Neuronal stem cell (in vitro differentiated cells): ENCODE measurements at regions not wholly inside any gene's neighbourhood (a gene's known extent, or its start where the extent isn't known, plus 50 kb on each side); places are given as distances from the start of the nearest gene placed in this dataset.
A peak's percentile ranks its signal among the peaks of the same experiment; 100 is the strongest.

Source experiments
- DNase-seq: peaks from one replicate; pipeline ENCODE4 v3.0.0-alpha.2; 2013; ENCODE audit warnings: low spot score
- H2AFZ ChIP-seq: one replicate; pipeline ENCODE4 v1.6.1; 2013; ENCODE audit warnings: mild to moderate bottlenecking, low read length, inconsistent platforms
- H2AK5ac ChIP-seq: 2 replicates; pipeline ENCODE4 v1.6.1; 2013; ENCODE audit warnings: low read depth, mild to moderate bottlenecking, inconsistent platforms, low read length, moderate library complexity, mixed read lengths
- H2BK120ac ChIP-seq: 2 replicates; pipeline ENCODE4 v1.6.1; 2013; ENCODE audit warnings: low read depth, mild to moderate bottlenecking, inconsistent platforms, low read length, moderate library complexity, mixed read lengths
- H2BK12ac ChIP-seq: one replicate; pipeline ENCODE4 v1.6.1; 2013; ENCODE audit warnings: low read length, inconsistent platforms
- H2BK15ac ChIP-seq: 2 replicates; pipeline ENCODE4 v1.6.1; 2013; ENCODE audit warnings: mild to moderate bottlenecking, low read length, inconsistent platforms, mixed read lengths
- H2BK5ac ChIP-seq: one replicate; pipeline ENCODE4 v1.6.1; 2013; ENCODE audit warnings: inconsistent platforms, mild to moderate bottlenecking, low read length, moderate library complexity
- H3K14ac ChIP-seq: one replicate; pipeline ENCODE4 v1.6.1; 2013; ENCODE audit warnings: low read length, inconsistent platforms
- H3K18ac ChIP-seq: 2 replicates; pipeline ENCODE4 v1.6.1; 2013; ENCODE audit warnings: low read length, inconsistent platforms
- H3K23ac ChIP-seq: 2 replicates; pipeline ENCODE4 v1.6.1; 2013; ENCODE audit warnings: low read depth, mild to moderate bottlenecking, mixed read lengths, low read length, inconsistent platforms; ENCODE audit not compliant: poor library complexity
- H3K27ac ChIP-seq: replicated peaks from 3 replicates; pipeline ENCODE4 v1.5.1; 2013; ENCODE audit warnings: low read length, inconsistent platforms
- H3K27me3 ChIP-seq, 3 experiments: 2 replicates each; pipeline ENCODE4 v1.6.1; 2013; ENCODE audit warnings: low read length in 3 of 3, mild to moderate bottlenecking in 2 of 3, inconsistent platforms in 1 of 3, low read depth in 1 of 3, mixed read lengths in 1 of 3, moderate library complexity in 1 of 3; ENCODE audit not compliant: control insufficient read depth in 3 of 3, insufficient read depth in 3 of 3
- H3K36me3 ChIP-seq, 2 donors: replicated peaks in 1 of 2; 2 replicates each; pipeline ENCODE4 v1.6.1; 2013; ENCODE audit warnings: low read length in 2 of 2; ENCODE audit not compliant: control insufficient read depth in 2 of 2, insufficient read depth in 2 of 2
- H3K4ac ChIP-seq: 2 replicates; pipeline ENCODE4 v1.6.1; 2013; ENCODE audit warnings: inconsistent platforms, mild to moderate bottlenecking, low read length, moderate library complexity
- H3K4me1 ChIP-seq, 2 donors: 1 replicate in 1 of 2; 2 replicates in 1 of 2; pipeline ENCODE4 v1.6.1; 2013; ENCODE audit warnings: low read length in 2 of 2, low read depth in 1 of 2; ENCODE audit not compliant: control insufficient read depth in 2 of 2, insufficient read depth in 1 of 2
- H3K4me2 ChIP-seq: one replicate; pipeline ENCODE4 v1.6.1; 2013; ENCODE audit warnings: mild to moderate bottlenecking, low read length, inconsistent platforms; ENCODE audit not compliant: insufficient read depth, poor library complexity, severe bottlenecking
- H3K4me3 ChIP-seq, 2 donors: 2 replicates each; pipeline ENCODE4 v1.5.1; 2013; ENCODE audit warnings: low read length in 2 of 2, mild to moderate bottlenecking in 2 of 2, inconsistent platforms in 1 of 2, moderate library complexity in 1 of 2
- H3K79me1 ChIP-seq: one replicate; pipeline ENCODE4 v1.6.1; 2013; ENCODE audit warnings: low read depth, mild to moderate bottlenecking, inconsistent platforms, low read length, moderate library complexity
- H3K9ac ChIP-seq: one replicate; pipeline ENCODE4 v1.6.1; 2013; ENCODE audit warnings: mild to moderate bottlenecking, low read depth, low read length, inconsistent platforms; ENCODE audit not compliant: poor library complexity
- H3K9me3 ChIP-seq, 2 donors: replicated peaks in 1 of 2; 2 replicates each; pipeline versions ENCODE3 to v1.6.1; 2013; ENCODE audit warnings: low read length in 2 of 2, mild to moderate bottlenecking in 2 of 2, inconsistent platforms in 1 of 2, low read depth in 1 of 2, mixed read lengths in 1 of 2, moderate library complexity in 1 of 2; ENCODE audit not compliant: control insufficient read depth in 2 of 2, insufficient read depth in 1 of 2
- H4K8ac ChIP-seq: one replicate; pipeline ENCODE4 v1.6.1; 2013; ENCODE audit warnings: low read depth, mild to moderate bottlenecking, inconsistent platforms, low read length, moderate library complexity
- H4K91ac ChIP-seq: one replicate; pipeline ENCODE4 v1.6.1; 2013; ENCODE audit warnings: low read length, low read depth, mild to moderate bottlenecking, inconsistent platforms; ENCODE audit not compliant: poor library complexity
- WGBS, 2 donors: extraction: QIAGEN DNeasy Blood & Tissue Kit; methylation state at CpG; one replicate each; pipeline ENCODE4 v1.1.7; 2013; ENCODE audit warnings: missing lambda C conversion rate in 2 of 2, mixed read lengths in 1 of 2; ENCODE audit not compliant: insufficient read length in 2 of 2, insufficient replicate concordance in 1 of 2; ENCODE audit errors: extremely low coverage in 2 of 2; 5-methylcytosine and 5-hydroxymethylcytosine counted together

- Histone ChIP-seq H3K14ac (no peak overlapping the region), H3K4me2 (no peak overlapping the region), H3K4me1 (peaks cover 0 to 7% of the 10 kb centered on the region in 2 donors), H2BK120ac (no peak overlapping the region), H4K8ac (no peak overlapping the region), H2AFZ (no peak overlapping the region), H2AK5ac (no peak overlapping the region), H3K36me3 (no peaks in the 10 kb centered on the region), H2BK5ac (no peak overlapping the region), H3K18ac (no peak overlapping the region), H2BK15ac (no peak overlapping the region), H3K9me3 (no peaks in the 10 kb centered on the region), H3K27ac (no peak overlapping the region), H3K4me3 (no peak overlapping the region), H3K23ac (no peak overlapping the region), H3K9ac (no peak overlapping the region), H2BK12ac (no peak overlapping the region), H4K91ac (no peak overlapping the region), H3K79me1 (no peaks in the 10 kb centered on the region), H3K27me3 (no peaks in the 10 kb centered on the region), H3K4ac (no peak overlapping the region)
- WGBS, 2 donors, result no CpG with 5 or more reads among the region's 5 CpGs
- no peak for DNase-seq
Measured at GRCh38 chr1:208298593-208299269, 54.5 kb upstream of the PLXNA2 start.

GRCh38 chr1:208300084-208300770 is 56.0 kb upstream of the PLXNA2 start:
- H2BK12ac ChIP-seq, result no peak overlapping the region
- no peaks in the 10 kb centered on the region for H3K79me1 ChIP-seq
- WGBS, 2 donors, result no CpG with 5 or more reads among the region's 7 CpGs
- no peak overlapping the region for H3K4ac ChIP-seq
- no peak overlapping the region for H3K9ac ChIP-seq
- no peak overlapping the region for H4K8ac ChIP-seq
- no peak overlapping the region for H3K14ac ChIP-seq
- peaks cover 0 to 8% of the 10 kb centered on the region in 2 donors for H3K4me1 ChIP-seq
- H2BK120ac ChIP-seq, result no peak overlapping the region
- H3K36me3 ChIP-seq, result no peaks in the 10 kb centered on the region
- H3K18ac ChIP-seq, result no peak overlapping the region
- no peak overlapping the region for H2AFZ ChIP-seq
- H2BK5ac ChIP-seq, result no peak overlapping the region
- H3K4me2 ChIP-seq, result no peak overlapping the region
- no peak overlapping the region for H3K4me3 ChIP-seq
- no peak overlapping the region for H2BK15ac ChIP-seq
- H3K27me3 ChIP-seq, result no peaks in the 10 kb centered on the region
- no peak overlapping the region for H3K23ac ChIP-seq
- no peaks in the 10 kb centered on the region for H3K9me3 ChIP-seq
- DNase-seq, result no peak
- no peak overlapping the region for H4K91ac ChIP-seq
- H3K27ac ChIP-seq, result no peak overlapping the region
- no peak overlapping the region for H2AK5ac ChIP-seq

GRCh38 chr1:208302699-208303238 is 58.6 kb upstream of the PLXNA2 start:
- H3K18ac ChIP-seq, result peak overlapping the region; percentile 29
- H3K9ac ChIP-seq, result no peak overlapping the region
- H3K14ac ChIP-seq, result no peak overlapping the region
- H2BK12ac ChIP-seq, result no peak overlapping the region
- no peaks in the 10 kb centered on the region for H3K79me1 ChIP-seq
- peak overlapping the region; percentile 45 for H4K91ac ChIP-seq
- no peaks in the 10 kb centered on the region for H3K27me3 ChIP-seq
- no peak overlapping the region for H3K4me2 ChIP-seq
- peaks cover 0 to 8% of the 10 kb centered on the region in 2 donors for H3K4me1 ChIP-seq
- H2BK5ac ChIP-seq, result no peak overlapping the region
- H3K4ac ChIP-seq, result no peak overlapping the region
- no peak overlapping the region for H3K27ac ChIP-seq
- H3K23ac ChIP-seq, result no peak overlapping the region
- no peak for DNase-seq
- no peak overlapping the region for H3K4me3 ChIP-seq
- no peak overlapping the region for H2BK120ac ChIP-seq
- no peak overlapping the region for H2AK5ac ChIP-seq
- H2AFZ ChIP-seq, result no peak overlapping the region
- H2BK15ac ChIP-seq, result no peak overlapping the region
- no peak overlapping the region for H4K8ac ChIP-seq
- WGBS, 2 donors, result no CpG with 5 or more reads among the region's 4 CpGs
- no peaks in the 10 kb centered on the region for H3K36me3 ChIP-seq
- no peaks in the 10 kb centered on the region for H3K9me3 ChIP-seq
